ENCODE measurements at regions not wholly inside any gene's neighbourhood (a gene's known extent, or its start where the extent isn't known, plus 50 kb on each side); places are given as distances from the start of the nearest gene placed in this dataset.

GRCh38 chr1:184329245-184329953 lies 57.4 kb upstream of the C1orf21 start:
- no peak for ATAC-seq

DNA sequence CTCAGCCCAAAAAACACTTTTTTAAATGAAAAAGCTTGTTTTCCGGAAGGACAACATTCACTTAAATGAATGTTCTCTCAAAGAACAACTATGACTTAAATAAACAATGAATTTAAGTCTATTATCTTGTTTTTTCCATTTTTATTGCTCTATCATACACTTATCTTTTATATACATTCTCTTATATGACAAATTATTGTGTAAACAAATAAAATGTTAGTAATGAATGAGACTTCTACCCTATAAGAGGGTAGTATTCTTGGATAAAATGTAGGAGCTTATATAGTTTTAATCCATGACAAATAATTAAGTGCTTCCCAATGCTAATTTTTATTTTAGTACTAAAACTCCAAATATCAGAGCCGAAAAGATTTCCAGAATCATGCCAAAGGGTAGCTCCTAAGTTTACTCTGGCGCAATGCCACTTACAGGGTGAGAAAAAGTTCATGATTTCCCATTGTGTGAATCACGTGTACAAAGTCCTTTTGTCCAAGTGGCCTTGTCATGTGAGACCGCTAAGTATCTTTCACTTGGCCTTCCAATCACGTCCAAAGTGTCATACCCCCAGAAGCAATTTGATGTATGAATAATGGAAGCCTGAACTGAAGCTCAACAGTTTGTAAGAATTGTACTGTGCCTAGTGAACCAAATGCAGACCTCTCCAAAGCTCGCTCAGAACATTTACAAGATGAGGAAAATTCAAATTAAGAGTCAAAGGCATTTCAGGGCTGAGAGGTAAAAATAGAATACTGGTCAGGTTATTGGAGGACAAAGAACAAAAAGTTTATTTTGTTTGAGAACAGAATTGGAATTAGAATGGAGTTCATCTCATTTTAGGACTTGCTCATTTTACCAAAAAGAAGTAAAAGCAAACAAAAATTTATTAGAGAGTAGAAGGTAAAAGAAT lies 56.6 kb upstream of the C1orf21 start:
- ATAC-seq: no peak

GRCh38 chr1:184330875-184331274 lies 56.0 kb upstream of the C1orf21 start:
- no peak for ATAC-seq
